Aorta (tissue), 5 donors: ENCODE measurements at regions not wholly inside any gene's neighbourhood (a gene's known extent, or its start where the extent isn't known, plus 50 kb on each side); places are given as distances from the start of the nearest gene placed in this dataset.
A peak's percentile ranks its signal among the peaks of the same experiment; 100 is the strongest.

Experiments
- ATAC-seq: fragments of 200-7000 bp; cut with Tn5 transposase; one replicate; pipeline ENCODE4 v1.9.1; 2022; ENCODE audit warnings: moderate library complexity; ENCODE audit not compliant: low FRiP score
- DNase-seq, 2 donors: peaks; one replicate each; pipeline ENCODE4 v3.0.0-alpha.2; 2020
- H3K27ac ChIP-seq, 2 donors: one replicate each; pipeline ENCODE4 v1.5.1; 2013; ENCODE audit warnings: low read length in 2 of 2, mild to moderate bottlenecking in 2 of 2, moderate library complexity in 2 of 2, control low read depth in 1 of 2, inconsistent platforms in 1 of 2, low read depth in 1 of 2
- H3K27me3 ChIP-seq, 2 donors: one replicate each; pipeline ENCODE4 v1.6.1; 2013; ENCODE audit warnings: control low read depth in 1 of 2, low read length in 1 of 2, mild to moderate bottlenecking in 1 of 2, moderate library complexity in 1 of 2; ENCODE audit not compliant: insufficient read depth in 2 of 2, control insufficient read depth in 1 of 2
- H3K36me3 ChIP-seq, 2 donors: one replicate each; pipeline ENCODE4 v1.6.1; 2013; ENCODE audit warnings: control low read depth in 1 of 2, low read length in 1 of 2, mild to moderate bottlenecking in 1 of 2; ENCODE audit not compliant: insufficient read depth in 2 of 2, control insufficient read depth in 1 of 2
- H3K4me1 ChIP-seq, 2 donors: one replicate each; pipeline ENCODE4 v1.6.1; 2013; ENCODE audit warnings: low read length in 2 of 2, control low read depth in 1 of 2, mild to moderate bottlenecking in 1 of 2, moderate library complexity in 1 of 2; ENCODE audit not compliant: insufficient read depth in 2 of 2, control insufficient read depth in 1 of 2
- H3K4me3 ChIP-seq, 2 donors: one replicate each; pipeline ENCODE4 v1.5.1; 2013; ENCODE audit warnings: low read length in 2 of 2, control low read depth in 1 of 2, mild to moderate bottlenecking in 1 of 2
- H3K9me3 ChIP-seq: one replicate; pipeline ENCODE4 v1.6.1; 2013; ENCODE audit warnings: mild to moderate bottlenecking, low read length; ENCODE audit not compliant: control insufficient read depth
- WGBS, 2 donors: extraction: QIAGEN DNeasy Blood & Tissue Kit; methylation state at CpG; one replicate each; pipeline ENCODE4 v1.1.7; 2013; 5-methylcytosine and 5-hydroxymethylcytosine counted together
- intact Hi-C, 2 donors: fragments of 100-400 bp; cut with DNase I; formaldehyde crosslinking; loops; one replicate each; pipeline versions ENCODE4 v1.14.2 to v1.15.0; 2022
- donor health status: healthy with polysubstance abuse.
- donor health status: Bipolar disorder and iron deficiency.
- donor health status: DM: no; HTN: no; CAD: no.
- donor health status: DM: no; HTN: no; CAD: no.
- donor health status: DM: yes; HTN: yes; CAD: no.

GRCh38 chr19:31138077-31138476 lies 211.2 kb downstream of the TSHZ3 start:
- Histone ChIP-seq H3K4me3 (no peak overlapping the region), H3K36me3 (no peaks in the 10 kb centered on the region), H3K4me1 (peaks cover 0 to 3% of the 10 kb centered on the region in 2 donors), H3K27me3 (peaks cover 0 to 2% of the 10 kb centered on the region in 2 donors), H3K27ac (no peak overlapping the region), H3K9me3 (no peaks in the 10 kb centered on the region)
- WGBS, 2 donors, result 94 to 100% methylated on average over 1 of the region's 1 CpG
- ATAC-seq (no peak), DNase-seq (no peak)
- intact Hi-C loops, result no loop called here

- no peak overlapping the region for H3K4me3 ChIP-seq
- no peaks in the 10 kb centered on the region for H3K36me3 ChIP-seq
- DNase-seq (no peak), ATAC-seq (no peak)
- no peak overlapping the region for H3K27ac ChIP-seq
- peaks cover 0 to 3% of the 10 kb centered on the region in 2 donors for H3K4me1 ChIP-seq
- H3K9me3 ChIP-seq, result no peaks in the 10 kb centered on the region
- H3K27me3 ChIP-seq, result peaks cover 0 to 2% of the 10 kb centered on the region in 2 donors
- WGBS, 2 donors, result 43 to 47% methylated on average over 2 of the region's 2 CpGs
- intact Hi-C loops, result no loop called here
Observed at GRCh38 chr19:31135841-31136240, 213.4 kb downstream of the TSHZ3 start.

GRCh38 chr19:31132753-31133110 lies 216.5 kb downstream of the TSHZ3 start:
- ATAC-seq, result no peak
- no peak overlapping the region for H3K27ac ChIP-seq
- no peak overlapping the region for H3K4me3 ChIP-seq
- intact Hi-C loops, result no loop called here
- no peaks in the 10 kb centered on the region for H3K36me3 ChIP-seq
- peaks cover 0 to 2% of the 10 kb centered on the region in 2 donors for H3K27me3 ChIP-seq
- 95% methylated on average over 2 of the region's 2 CpGs for WGBS, 2 donors
- H3K9me3 ChIP-seq, result no peaks in the 10 kb centered on the region
- DNase-seq, result no peak
- H3K4me1 ChIP-seq, result no peaks in the 10 kb centered on the region

- no peak overlapping the region for H3K4me3 ChIP-seq
- ATAC-seq, result no peak
- 91 to 94% methylated on average over 9 of the region's 9 CpGs for WGBS, 2 donors
- H3K36me3 ChIP-seq, result no peaks in the 10 kb centered on the region
- no peaks in the 10 kb centered on the region for H3K4me1 ChIP-seq
- no peak overlapping the region for H3K27ac ChIP-seq
- intact Hi-C loops, result no loop called here
- no peak for DNase-seq
- H3K27me3 ChIP-seq, result peaks cover 0 to 2% of the 10 kb centered on the region in 2 donors
- no peaks in the 10 kb centered on the region for H3K9me3 ChIP-seq
Observed at GRCh38 chr19:31128291-31128690, 220.9 kb downstream of the TSHZ3 start.

GRCh38 chr19:31127134-31127967 lies 221.9 kb downstream of the TSHZ3 start:
- DNase-seq, result peak in 1 of 2 donors; percentile 66
- Histone ChIP-seq H3K4me3 (no peak overlapping the region), H3K36me3 (no peaks in the 10 kb centered on the region), H3K27ac (no peak overlapping the region), H3K27me3 (peaks cover 0 to 2% of the 10 kb centered on the region in 2 donors), H3K4me1 (no peaks in the 10 kb centered on the region), H3K9me3 (no peaks in the 10 kb centered on the region)
- 47 to 48% methylated on average over 14 of the region's 14 CpGs for WGBS, 2 donors
- intact Hi-C loops, result no loop called here
- ATAC-seq, result no peak

GRCh38 chr19:31126236-31126635 lies 223.0 kb downstream of the TSHZ3 start:
- ATAC-seq, result no peak
- no peak overlapping the region for H3K4me3 ChIP-seq
- no peak for DNase-seq
- 84 to 87% methylated on average over 6 of the region's 6 CpGs for WGBS, 2 donors
- no peaks in the 10 kb centered on the region for H3K4me1 ChIP-seq
- no peaks in the 10 kb centered on the region for H3K9me3 ChIP-seq
- H3K27ac ChIP-seq, result no peak overlapping the region
- no peaks in the 10 kb centered on the region for H3K36me3 ChIP-seq
- H3K27me3 ChIP-seq, result peaks cover 0 to 2% of the 10 kb centered on the region in 2 donors
- intact Hi-C loops, result no loop called here

GRCh38 chr19:31125071-31125470 lies 224.2 kb downstream of the TSHZ3 start:
- no peaks in the 10 kb centered on the region for H3K4me1 ChIP-seq

GRCh38 chr19:31121501-31121900 lies 227.7 kb downstream of the TSHZ3 start:
- WGBS, 2 donors, result 87 to 88% methylated on average over 6 of the region's 6 CpGs
- ATAC-seq (no peak), DNase-seq (no peak)
- Histone ChIP-seq H3K4me1 (no peaks in the 10 kb centered on the region), H3K9me3 (no peaks in the 10 kb centered on the region), H3K27me3 (no peaks in the 10 kb centered on the region), H3K4me3 (no peak overlapping the region), H3K36me3 (no peaks in the 10 kb centered on the region), H3K27ac (no peak overlapping the region)
- intact Hi-C loops, result no loop called here

More at GRCh38 chr19:31125071-31125470, 224.2 kb downstream of the TSHZ3 start:
- no peaks in the 10 kb centered on the region for H3K9me3 ChIP-seq
- intact Hi-C loops, result no loop called here
- no peak for DNase-seq
- 89 to 92% methylated on average over 5 of the region's 5 CpGs for WGBS, 2 donors
- H3K27me3 ChIP-seq, result peaks cover 0 to 2% of the 10 kb centered on the region in 2 donors
- no peaks in the 10 kb centered on the region for H3K36me3 ChIP-seq
- ATAC-seq, result no peak
- H3K4me3 ChIP-seq, result no peak overlapping the region
- no peak overlapping the region for H3K27ac ChIP-seq

- no peaks in the 10 kb centered on the region for H3K9me3 ChIP-seq
- intact Hi-C loops, result no loop called here
- no peak overlapping the region for H3K27ac ChIP-seq
- no peak for ATAC-seq
- DNase-seq, result no peak
- no peaks in the 10 kb centered on the region for H3K27me3 ChIP-seq
- WGBS, 2 donors, result 85 to 86% methylated on average over 6 of the region's 6 CpGs
- no peaks in the 10 kb centered on the region for H3K36me3 ChIP-seq
- H3K4me1 ChIP-seq, result no peaks in the 10 kb centered on the region
- no peak overlapping the region for H3K4me3 ChIP-seq
Observed at GRCh38 chr19:31120952-31121351, 228.3 kb downstream of the TSHZ3 start.
